HG02884 (cell line): ENCODE measurements at regions not wholly inside any gene's neighbourhood (a gene's known extent, or its start where the extent isn't known, plus 50 kb on each side); places are given as distances from the start of the nearest gene placed in this dataset.

Experiments
- ATAC-seq: cut with Tn5 transposase; IDR thresholded peaks from one replicate; pipeline ENCODE4 v1.9.1; 2021; ENCODE audit warnings: mild to moderate bottlenecking, moderate library complexity; ENCODE audit not compliant: unreplicated experiment

DNA sequence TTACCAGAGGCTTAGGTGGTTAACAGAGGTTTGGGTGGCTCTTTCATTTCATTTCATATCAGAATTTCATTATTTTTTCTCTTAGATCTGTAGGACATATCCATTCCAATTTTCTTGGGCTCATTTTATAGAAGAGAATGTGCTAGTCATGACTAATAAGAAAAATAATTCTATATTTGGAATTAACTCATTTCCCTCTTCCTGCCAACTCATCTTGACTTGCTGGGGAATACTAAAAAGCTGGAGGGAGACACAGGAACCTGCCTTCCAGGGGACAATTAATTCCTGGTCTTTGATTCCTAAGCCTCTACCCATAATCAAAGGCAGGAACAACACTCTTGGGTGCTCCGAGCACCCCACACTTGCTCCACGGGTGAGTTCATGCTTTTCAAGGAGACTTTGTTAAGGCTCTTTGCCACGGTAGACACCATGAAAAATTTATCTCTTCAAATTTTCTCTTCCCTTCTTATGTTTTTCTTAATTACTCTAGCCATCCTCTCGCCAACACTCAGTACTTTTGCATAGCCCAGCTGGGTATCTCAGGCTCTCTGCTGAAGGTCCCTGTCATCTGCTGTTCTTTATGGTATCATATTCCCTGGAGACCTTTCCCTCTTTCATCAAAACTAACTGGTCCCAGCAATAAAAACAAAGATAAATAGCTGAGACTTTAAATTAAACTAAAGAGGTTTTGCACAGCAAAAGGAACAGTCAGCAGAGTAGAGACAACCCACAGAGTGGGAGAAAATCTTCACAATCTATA is 273.9 kb downstream of the NPR3 start:
- ATAC-seq: no peak

DNA sequence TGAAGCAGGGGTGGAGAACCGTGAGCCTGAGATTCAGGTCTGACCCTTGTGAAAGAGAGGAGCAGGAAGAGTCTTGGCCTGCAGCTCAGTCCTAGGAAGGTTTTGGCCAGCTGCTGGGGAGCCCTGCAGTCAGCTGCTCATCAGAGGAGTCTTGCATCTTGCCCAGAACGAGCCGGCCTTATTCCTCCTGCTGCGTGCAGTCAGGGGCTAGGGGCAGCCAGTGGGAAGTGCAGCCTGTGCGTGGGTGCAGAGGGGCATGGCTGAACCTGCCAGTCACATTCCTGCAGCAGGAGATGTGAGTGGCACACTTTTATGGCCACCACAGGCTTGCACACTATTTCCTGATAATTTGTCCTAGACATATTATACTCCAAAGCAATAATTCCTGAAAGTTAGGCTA is 278.7 kb downstream of the NPR3 start:
- no peak for ATAC-seq

DNA sequence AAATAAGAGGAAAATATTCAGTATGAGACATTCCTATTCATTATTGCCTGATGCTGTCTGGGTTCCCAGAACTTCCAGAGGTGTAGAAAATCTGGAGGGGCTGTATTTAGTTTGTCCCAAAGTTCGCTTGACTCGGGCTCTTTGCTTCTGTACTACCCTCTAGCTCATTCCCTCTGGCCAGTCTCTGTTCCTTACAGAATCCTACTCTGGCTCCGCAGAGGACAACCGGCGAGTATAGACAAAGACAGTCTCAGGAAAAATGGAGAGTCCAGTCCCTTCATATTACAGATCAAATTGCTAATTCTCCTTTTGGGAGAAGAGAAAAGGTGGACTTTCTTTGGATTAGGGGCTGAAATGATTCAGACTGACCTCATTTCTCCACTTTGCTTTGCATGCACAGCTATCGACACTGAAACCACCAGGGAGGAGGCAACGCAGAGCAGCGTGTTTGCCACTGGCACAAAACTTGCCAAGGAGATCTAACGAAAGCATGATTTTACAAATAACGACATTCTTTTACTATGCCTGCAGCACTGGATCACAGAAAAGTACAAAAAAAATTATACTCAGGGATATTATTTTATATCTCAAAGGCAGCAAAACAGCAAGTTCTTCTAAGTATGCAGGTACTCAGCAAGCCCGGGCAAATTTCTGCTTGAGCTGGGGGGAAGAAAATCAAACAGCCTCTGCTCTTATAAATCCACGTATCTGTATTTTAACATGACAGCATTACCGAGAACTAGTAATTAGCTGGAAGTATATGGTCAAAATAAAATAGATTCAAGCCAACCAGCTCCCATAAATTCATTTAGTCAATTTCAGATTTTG is 279.7 kb downstream of the NPR3 start:
- no peak for ATAC-seq

DNA sequence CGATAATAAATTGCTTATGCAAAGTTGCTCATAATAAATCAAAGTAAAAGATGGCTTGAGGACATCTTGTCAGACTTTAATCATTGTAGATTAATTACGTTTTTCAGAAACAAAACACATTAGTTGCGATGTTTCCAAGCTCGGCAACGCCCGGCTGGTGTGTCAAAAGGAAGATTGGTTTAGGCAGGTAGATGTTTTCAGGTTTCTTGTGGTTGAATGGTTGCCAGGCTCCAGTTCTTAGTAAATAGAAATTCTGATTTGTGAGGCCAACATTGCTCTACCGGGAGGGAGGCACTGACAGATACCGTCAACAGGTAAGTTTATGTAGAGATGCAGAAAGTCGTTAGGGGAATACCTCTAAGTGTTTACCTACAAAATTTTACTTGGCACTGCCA is 280.3 kb downstream of the NPR3 start:
- no peak for ATAC-seq

DNA sequence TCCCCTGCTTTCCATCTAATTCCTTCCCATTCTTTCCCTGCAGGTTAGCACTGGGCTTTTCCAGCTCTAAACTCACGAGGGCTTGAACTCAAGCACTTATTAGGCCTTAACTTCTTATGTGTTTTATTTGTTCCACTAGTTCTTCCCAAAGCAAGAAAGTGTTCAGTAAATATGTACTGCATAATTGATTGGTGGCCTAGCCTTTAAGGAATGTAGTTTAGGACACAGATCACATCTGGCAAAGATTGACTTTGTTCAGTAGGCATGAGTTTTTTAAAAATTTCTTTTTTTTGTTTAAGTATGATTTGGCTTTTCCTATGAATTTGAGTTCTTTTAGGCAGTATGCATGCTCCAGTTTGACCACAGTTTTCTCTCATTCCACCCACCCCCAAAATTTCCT is 285.2 kb downstream of the NPR3 start:
- no peak for ATAC-seq

DNA sequence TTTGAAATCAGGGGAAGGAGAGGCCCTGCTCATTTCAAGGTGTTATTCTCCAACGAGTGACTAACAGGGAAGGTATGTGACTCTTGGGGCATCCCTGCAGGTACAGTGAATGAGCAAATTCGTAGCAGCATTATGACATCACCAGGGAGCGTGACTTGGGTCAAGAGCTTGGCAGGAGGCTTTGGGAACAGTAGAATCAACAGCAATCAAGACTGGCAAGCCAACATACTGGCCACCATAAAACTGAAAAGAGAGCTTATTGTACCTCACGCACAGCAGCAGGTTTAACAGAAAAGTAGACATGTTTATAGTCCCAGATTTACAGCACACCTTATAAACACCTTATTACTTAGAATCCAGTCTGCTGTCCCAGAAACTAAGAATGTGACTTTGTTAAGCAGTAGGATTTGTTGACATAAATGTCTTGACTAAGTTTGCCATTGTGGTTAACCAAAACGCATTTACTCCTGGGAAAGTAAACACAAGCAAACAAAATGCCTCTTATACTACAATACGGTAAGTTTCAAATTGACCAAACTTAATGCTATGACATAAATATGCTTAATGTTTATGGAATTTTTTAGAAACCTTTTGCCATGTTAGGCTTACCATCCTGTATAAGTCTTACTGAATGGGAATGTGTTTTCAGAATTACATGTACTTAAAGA is 297.8 kb downstream of the NPR3 start:
- ATAC-seq: no peak

DNA sequence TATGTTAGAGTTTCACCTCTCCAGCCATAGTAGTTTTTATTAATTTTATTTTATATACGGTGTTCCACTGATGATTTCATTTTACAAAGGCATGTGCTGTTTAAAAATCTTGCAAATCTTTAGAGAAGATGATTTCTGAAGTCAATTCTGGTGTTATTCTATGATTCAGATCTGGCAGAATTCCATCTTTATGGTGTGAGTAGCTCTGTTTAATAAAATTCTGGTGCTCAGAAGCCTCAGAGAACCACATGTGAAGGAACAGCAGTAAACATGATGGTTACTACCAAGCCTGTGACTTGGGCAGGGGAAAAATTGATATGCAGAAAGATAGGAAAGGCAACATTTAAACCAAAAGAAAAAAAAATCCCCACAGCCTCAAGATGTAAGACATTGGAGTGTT is 299.7 kb downstream of the NPR3 start:
- ATAC-seq: no peak

DNA sequence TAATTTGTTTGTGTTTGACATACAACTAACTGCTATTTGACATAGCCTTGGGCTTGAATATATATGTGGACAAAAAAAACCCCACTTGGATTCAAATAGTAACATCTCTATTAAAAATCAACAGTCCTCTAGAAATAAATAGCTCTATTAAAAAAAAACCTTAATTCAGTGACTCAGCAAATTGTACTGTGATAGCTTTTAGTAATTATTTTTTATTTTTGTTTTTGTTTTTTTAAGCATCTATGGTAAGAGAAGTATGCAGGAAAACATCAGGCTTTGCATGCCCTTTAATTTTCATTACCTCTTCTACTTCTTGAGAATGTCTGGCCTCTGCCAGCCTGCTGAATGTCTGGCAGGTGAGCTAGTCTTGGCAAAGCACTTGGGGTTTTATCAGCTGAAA is 300.7 kb downstream of the NPR3 start:
- no peak for ATAC-seq

DNA sequence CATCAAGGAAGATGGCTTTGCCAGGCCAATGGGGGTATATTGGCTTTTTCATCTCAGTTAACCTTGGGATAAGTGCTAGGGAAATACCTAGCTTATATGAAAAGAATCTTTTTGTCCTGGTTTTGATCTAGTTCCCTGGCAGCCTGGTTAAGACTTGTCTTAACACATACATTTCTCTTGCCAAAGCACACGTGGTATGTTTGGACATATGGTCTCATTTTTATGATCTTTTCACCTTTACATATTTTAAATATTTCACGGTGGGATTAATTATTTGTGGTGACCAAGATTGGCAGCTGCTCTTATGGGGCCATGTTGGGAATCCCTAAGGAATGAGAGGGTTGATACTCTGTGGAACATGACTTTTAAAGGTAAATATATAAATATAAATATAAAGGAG is 312.5 kb downstream of the NPR3 start:
- no peak for ATAC-seq

DNA sequence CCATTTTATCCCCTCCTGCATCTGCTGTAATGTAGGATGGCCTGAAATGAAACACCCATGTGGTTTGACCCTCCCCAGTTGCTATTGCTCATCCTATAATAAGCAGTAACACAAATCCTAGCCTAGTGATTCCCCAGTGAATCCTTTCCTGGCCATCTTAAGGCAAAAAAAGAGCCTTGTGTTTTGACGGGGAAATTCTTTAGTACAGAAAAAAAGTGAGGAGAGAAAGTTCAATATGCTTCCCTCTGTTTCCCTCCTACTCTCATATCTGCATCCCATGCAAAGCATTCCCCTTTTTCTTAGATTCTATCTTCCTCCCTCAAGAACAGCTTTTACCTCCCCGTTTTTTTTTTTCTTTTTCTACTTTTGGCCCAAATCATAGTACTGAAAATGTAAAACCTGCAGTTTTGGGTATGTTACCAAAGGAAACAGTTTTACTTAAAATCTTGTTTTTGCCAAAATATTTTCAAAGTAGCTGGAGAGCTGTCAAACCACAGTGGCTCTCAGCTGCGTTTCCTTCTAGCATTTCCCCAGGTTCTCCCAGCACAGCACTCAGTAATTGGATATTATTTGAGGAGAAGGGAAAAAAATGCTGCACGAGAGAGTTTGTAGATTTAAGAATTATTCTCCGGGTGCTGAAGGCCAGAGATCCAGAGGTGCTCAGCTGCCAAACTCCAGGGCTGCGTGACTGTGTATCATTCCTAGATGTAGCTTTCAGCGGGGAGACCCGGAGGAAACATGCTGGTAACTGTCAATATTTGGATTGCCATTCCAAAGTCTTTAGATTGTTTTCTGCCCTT is 321.4 kb downstream of the NPR3 start:
- ATAC-seq: no peak

DNA sequence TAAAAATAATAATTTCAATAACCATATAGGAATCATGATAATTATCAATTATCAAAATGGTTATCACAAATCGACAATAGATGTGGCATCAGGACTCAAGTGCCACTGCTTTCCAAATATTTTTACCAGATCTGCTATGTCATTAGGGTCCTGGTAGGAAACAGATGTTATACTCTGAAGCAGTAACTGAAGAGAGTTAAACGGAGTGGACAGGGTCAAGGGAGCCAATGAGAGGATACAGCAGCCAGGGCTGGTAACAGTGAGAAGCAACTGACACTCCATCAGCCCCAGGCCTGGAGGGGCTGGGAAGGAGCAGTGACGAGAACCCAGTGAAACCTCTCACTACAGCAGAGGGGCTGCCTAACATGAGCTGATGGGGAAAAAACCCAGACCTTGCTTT is 322.4 kb downstream of the NPR3 start:
- ATAC-seq: no peak

DNA sequence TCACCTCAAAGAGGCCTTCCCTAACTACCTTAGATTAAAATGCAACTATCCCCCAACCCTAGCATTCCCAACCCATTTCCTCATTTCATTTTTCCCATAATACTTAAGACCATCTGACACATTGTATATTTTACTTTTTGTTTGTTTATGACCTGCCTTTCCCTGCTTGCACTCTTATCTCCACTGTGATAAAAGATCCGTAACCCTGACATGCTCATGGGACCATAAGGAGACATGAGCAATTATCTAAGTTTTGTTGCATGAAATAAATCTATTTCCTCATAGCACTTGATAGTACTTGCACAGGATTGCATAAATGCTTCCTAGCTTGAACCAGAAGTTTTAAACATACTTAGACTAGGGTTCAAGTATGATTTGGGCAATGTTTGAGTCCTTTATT is 323.7 kb downstream of the NPR3 start:
- ATAC-seq: no peak

DNA sequence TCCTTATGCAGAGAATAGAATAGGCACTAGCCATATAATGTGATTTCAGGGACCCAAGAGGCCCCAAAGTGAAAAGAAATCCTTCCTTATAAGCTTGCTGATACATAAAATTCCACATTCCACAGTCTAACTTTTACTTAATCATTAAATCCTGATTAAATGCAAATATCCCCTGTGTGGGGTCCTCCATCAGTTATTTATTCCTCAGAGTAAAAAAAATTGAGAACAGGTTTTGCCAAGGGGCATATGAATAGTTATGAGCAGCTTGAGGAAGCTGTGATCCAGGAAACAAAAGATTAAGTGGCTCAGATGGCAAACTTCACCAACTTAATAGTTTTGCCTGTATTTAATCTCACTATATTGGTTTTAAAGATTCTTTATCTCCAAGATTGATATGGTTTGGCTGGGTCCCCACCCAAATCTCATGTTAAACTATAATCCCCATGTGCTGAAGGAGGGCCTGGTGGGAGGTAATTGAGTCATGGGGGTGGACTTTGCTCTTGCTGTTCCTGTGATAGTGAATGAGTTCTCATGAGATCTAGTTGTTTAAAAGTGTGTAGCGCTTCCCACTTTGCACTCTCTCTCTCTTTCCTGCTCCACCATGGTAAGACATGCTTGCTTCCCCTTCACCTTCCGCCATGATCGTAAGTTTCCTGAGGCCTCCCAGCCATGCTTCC is 324.9 kb downstream of the NPR3 start:
- ATAC-seq: no peak

DNA sequence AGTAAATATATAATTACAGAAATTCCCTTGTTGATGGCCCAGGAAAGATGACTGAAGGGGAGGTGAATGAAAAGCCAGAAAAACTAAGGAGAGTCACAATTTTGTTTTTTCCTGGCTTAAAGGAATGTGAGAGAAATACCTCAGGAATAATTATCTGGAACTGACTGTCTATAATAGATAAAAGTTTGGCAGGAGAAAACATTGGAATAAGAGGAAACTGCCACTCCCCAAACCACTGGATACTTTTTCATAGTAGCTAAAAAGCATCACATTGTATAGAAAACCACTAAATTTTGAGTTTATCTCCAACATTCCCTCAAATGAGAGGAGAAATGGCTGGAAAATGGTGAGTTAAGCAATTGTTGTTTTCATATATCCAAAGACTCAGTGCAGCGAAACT is 326.0 kb downstream of the NPR3 start:
- no peak for ATAC-seq

DNA sequence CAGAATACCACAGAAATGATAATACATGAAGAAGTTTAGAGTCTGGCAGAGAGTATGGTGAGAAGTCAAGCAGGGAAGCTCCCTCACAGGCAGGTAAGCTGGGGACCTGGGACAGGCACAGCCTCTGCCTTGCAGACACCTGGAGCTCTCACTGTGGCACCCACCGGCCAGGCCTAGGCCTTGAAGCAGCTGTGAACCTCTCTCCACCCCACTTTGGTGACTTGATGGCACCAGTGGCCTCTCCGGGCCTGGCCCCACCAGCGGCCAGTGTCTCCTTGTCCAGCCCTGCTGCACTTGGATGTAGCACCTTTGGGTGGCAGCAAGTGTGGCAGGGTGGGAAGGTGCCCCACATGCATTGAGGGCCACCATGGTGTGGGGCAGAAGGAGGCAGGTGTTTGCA is 330.5 kb downstream of the NPR3 start:
- no peak for ATAC-seq

DNA sequence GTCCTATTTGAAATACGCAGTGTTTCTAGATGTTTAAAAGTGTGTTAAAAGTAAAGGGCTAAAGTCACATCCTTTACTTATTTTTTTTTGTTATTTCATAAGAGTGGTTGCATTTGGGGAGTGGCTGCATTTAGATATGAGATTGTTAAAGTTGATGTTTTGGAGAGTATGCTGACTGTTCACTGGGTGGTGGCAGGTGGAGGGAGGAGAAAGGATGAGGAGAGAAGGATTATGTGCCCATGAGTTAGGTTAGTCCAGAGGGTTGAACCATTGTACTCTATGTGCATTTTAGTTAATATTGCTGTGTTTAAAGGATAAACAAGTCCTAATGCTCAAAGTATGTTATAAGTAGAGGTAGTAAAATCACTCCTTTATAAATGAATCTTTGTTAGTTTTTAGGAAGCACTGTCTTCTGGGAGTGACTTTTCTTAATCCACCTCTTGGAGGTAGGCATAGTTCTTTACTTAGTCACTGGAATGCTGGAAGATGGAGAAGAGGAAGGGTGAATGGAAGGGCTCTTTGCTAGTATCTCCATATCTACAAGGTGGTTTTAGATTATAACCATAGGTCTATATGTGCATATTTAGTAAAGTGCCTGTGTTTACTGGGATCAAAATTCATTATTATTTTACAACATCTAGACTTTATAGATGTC is 332.3 kb downstream of the NPR3 start:
- ATAC-seq: no peak

DNA sequence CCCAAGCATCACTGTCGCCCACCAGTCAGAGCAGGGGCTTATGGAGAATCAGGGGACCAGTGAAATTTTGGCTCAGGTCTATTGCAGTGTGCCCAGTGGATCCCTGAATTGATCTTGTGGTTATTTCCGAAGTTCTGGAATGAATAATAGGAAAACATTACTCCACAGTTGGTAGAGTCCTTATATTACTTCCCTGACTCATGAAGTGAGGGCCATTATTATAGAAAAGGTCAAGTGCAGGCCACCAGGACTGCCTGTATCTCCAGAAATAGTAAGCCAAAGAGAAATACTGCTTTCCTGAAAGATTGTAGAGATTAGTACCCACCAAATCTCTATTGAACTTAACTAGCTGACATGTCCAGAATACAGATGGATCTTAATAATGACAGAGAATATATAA is 335.0 kb downstream of the NPR3 start:
- no peak for ATAC-seq

DNA sequence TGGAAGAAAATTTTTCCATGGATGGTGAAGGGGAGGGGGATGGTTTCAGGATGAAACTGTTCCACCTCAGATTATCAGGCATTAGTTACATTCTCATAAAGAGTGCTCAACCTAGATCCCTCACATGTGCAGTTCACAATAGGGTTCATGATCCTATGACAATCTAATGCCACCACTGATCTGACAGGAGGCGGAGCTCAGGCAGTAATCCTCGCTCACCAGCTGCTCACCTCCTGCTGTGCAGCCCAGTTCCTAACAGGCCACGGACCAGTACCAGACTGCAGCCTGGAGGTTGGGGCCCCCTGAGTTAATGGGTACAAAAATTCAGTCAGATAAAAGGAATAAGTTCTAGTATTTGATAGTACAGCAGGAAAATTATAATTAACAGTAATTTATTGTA is 337.2 kb downstream of the NPR3 start:
- no peak for ATAC-seq

DNA sequence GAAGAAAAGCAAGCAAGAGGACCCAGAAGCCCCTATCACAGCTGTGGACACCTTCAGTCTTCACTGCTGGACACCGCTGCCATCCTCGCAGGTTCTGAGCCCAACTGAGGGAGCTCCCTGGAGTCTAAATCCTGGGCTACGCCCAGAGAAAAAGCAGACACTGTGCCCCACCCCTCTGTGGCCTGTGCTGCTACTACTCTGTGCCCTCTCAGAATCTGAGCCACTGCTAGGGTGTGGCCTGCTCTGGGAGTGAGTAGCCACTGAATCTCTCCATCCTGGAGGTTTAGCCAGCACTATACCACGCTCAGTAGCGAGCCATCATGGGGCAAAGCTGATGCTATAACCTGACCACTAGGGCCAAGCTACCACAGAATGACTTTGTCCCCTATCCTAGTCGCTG is 338.2 kb downstream of the NPR3 start:
- no peak for ATAC-seq

DNA sequence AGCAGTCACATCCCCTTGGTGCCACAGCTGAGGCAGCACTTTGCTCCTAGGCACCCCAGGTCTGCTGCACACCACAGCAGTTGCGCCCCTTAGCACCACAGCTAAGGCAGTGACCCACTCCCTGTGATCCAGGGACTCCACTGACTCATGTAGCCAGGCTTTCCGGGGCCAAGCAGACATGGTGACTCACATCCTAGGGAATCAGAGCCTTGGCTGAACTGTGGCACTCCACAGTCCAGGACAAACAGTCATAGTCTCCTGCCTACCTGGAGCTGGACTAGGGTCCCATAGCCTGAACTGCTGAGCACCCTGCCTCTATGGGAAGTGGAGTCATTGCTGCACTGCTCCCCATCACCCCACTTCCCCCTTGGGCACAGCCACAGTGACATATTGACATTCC is 338.7 kb downstream of the NPR3 start:
- no peak for ATAC-seq
